ENCODE measurements at regions not wholly inside any gene's neighbourhood (a gene's known extent, or its start where the extent isn't known, plus 50 kb on each side); places are given as distances from the start of the nearest gene placed in this dataset.

GRCh38 chr13:37187621-37188020 is 82.2 kb upstream of the CSNK1A1L start:
- DNase-seq (ENCODE audit: low read depth, low spot score) (no peak), ATAC-seq (no peak)
- no peaks in the 10 kb centered on the region for H3K79me2 ChIP-seq (ENCODE audit: insufficient read depth, low read length)
- H3K9me2 ChIP-seq (ENCODE audit: insufficient read depth), result no peaks in the 10 kb centered on the region
- H2AFZ ChIP-seq (ENCODE audit: low read depth, low read length, poor library complexity, severe bottlenecking), result no peak overlapping the region
- H3K9me3 ChIP-seq (ENCODE audit: control insufficient read depth in 1 of 2, insufficient read depth in 1 of 2, low read depth in 1 of 2, low read length in 2 of 2), result peaks cover 0 to 8% of the 10 kb centered on the region in 2 experiments; a peak in 1 of 4 replicates
- BruUV-seq (replicated peaks), result no TSS peak
- H3K4me3 ChIP-seq (replicated peaks in 1 of 2; ENCODE audit: low read depth in 1 of 2, low read length in 2 of 2), result no peak overlapping the region
- intact Hi-C loops (cut with micrococcal nuclease), result no loop called here
- no peak overlapping the region for H3K9ac ChIP-seq (ENCODE audit: low read length)
- no peaks in the 10 kb centered on the region for H3K36me3 ChIP-seq (ENCODE audit: control insufficient read depth in 1 of 2, insufficient read depth in 2 of 2, low read length in 2 of 2)
- no peaks in the 10 kb centered on the region for H3K27me3 ChIP-seq (ENCODE audit: insufficient read depth, low read length)
- H4K20me1 ChIP-seq (ENCODE audit: insufficient read depth), result no peaks in the 10 kb centered on the region
- no peak overlapping the region for H3K27ac ChIP-seq (ENCODE audit: low read depth, low read length)
- TF ChIP-seq EZH2 (IDR thresholded peaks at IDR 0.05) (no peak), ZNF274 (IDR thresholded peaks at IDR 0.05; ENCODE audit: low read depth, low read length) (no peak), POLR2A (IDR thresholded peaks at IDR 0.05; ENCODE audit: borderline replicate concordance, extremely low read depth, insufficient read depth, insufficient read length) (no peak), SRF (IDR thresholded peaks at IDR 0.05; ENCODE audit: low read depth) (no peak), FOSL1 (IDR thresholded peaks at IDR 0.05; ENCODE audit: low read depth) (no peak), SIN3A (IDR thresholded peaks at IDR 0.05; ENCODE audit: low read depth) (no peak), EGR1 (IDR thresholded peaks at IDR 0.05; ENCODE audit: low read depth) (no peak), SP1 (IDR thresholded peaks at IDR 0.05; ENCODE audit: low read depth) (no peak), YY1 (IDR thresholded peaks at IDR 0.05; ENCODE audit: extremely low read depth, insufficient replicate concordance, low read depth, low read length) (no peak), CEBPB (IDR thresholded peaks at IDR 0.05; ENCODE audit: low read depth) (no peak)
- TF ChIP-seq, protein P1, sequence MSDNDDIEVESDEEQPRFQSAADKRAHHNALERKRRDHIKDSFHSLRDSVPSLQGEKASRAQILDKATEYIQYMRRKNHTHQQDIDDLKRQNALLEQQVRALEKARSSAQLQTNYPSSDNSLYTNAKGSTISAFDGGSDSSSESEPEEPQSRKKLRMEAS (IDR thresholded peaks at IDR 0.05), result no peak
- ChIA-PET POLR2A (no interaction called here), CTCF (no interaction called here), RAD21 (ENCODE audit: low non-redundant PET in 1 of 2, low total read pairs in 2 of 2, uncharacterized antibody in 2 of 2, unreplicated experiment in 2 of 2) (no interaction called here)
- H3K4me1 ChIP-seq (ENCODE audit: control insufficient read depth in 1 of 2, insufficient read depth in 2 of 2, low read length in 2 of 2), result no peaks in the 10 kb centered on the region
- H3K4me2 ChIP-seq (ENCODE audit: low read length), result no peak overlapping the region

DNA sequence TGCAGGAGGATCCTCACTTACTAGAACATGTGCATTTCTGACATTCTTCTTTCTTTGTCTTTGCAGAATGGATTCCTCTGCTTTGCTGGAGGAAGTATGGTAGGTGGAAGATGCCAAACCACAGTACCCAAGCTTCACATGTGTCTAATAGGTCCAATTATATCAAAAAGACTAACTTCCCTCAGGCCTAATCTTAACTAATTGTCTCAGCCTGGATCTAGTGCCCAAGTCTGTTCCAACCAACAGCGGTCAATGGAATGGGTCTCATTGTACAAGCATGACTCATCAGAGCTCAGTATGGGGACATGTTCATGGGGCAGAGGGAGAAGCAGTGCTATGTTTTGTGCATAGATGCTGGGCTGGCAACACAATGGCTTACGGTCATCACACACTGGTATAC is 81.6 kb upstream of the CSNK1A1L start:
- Histone ChIP-seq H4K20me1 (ENCODE audit: insufficient read depth) (no peaks in the 10 kb centered on the region), H3K79me2 (ENCODE audit: insufficient read depth, low read length) (no peaks in the 10 kb centered on the region), H3K4me3 (replicated peaks in 1 of 2; ENCODE audit: low read depth in 1 of 2, low read length in 2 of 2) (no peak overlapping the region), H3K36me3 (ENCODE audit: control insufficient read depth in 1 of 2, insufficient read depth in 2 of 2, low read length in 2 of 2) (no peaks in the 10 kb centered on the region), H3K9me3 (ENCODE audit: control insufficient read depth in 1 of 2, insufficient read depth in 1 of 2, low read depth in 1 of 2, low read length in 2 of 2) (peaks cover 0 to 8% of the 10 kb centered on the region in 2 experiments; a peak in 1 of 4 replicates), H3K9me2 (ENCODE audit: insufficient read depth) (no peaks in the 10 kb centered on the region), H3K9ac (ENCODE audit: low read length) (no peak overlapping the region), H3K27ac (ENCODE audit: low read depth, low read length) (no peak overlapping the region), H3K27me3 (ENCODE audit: insufficient read depth, low read length) (no peaks in the 10 kb centered on the region), H2AFZ (ENCODE audit: low read depth, low read length, poor library complexity, severe bottlenecking) (no peak overlapping the region), H3K4me1 (ENCODE audit: control insufficient read depth in 1 of 2, insufficient read depth in 2 of 2, low read length in 2 of 2) (no peaks in the 10 kb centered on the region), H3K4me2 (ENCODE audit: low read length) (no peak overlapping the region)
- ChIA-PET CTCF (no interaction called here), RAD21 (ENCODE audit: low non-redundant PET in 1 of 2, low total read pairs in 2 of 2, uncharacterized antibody in 2 of 2, unreplicated experiment in 2 of 2) (no interaction called here), POLR2A (no interaction called here)
- TF ChIP-seq, protein P2, sequence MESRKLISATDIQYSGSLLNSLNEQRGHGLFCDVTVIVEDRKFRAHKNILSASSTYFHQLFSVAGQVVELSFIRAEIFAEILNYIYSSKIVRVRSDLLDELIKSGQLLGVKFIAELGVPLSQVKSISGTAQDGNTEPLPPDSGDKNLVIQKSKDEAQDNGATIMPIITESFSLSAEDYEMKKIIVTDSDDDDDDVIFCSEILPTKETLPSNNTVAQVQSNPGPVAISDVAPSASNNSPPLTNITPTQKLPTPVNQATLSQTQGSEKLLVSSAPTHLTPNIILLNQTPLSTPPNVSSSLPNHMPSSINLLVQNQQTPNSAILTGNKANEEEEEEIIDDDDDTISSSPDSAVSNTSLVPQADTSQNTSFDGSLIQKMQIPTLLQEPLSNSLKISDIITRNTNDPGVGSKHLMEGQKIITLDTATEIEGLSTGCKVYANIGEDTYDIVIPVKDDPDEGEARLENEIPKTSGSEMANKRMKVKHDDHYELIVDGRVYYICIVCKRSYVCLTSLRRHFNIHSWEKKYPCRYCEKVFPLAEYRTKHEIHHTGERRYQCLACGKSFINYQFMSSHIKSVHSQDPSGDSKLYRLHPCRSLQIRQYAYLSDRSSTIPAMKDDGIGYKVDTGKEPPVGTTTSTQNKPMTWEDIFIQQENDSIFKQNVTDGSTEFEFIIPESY (IDR thresholded peaks at IDR 0.05; ENCODE audit: extremely low read depth, insufficient replicate concordance, low read length), result no peak
- TF ChIP-seq CTCF (IDR thresholded peaks at IDR 0.05 in 2 of 3, conservative IDR thresholded peaks at IDR 0.05 in 1 of 3; ENCODE audit: borderline replicate concordance in 1 of 3, insufficient read depth in 1 of 3, low read depth in 2 of 3, low read length in 2 of 3) (no peak), EGR1 (IDR thresholded peaks at IDR 0.05; ENCODE audit: low read depth) (no peak), POLR2A (IDR thresholded peaks at IDR 0.05; ENCODE audit: borderline replicate concordance, extremely low read depth, insufficient read depth, insufficient read length) (no peak), EZH2 (IDR thresholded peaks at IDR 0.05) (no peak), SIN3A (IDR thresholded peaks at IDR 0.05; ENCODE audit: low read depth) (no peak), YY1 (IDR thresholded peaks at IDR 0.05; ENCODE audit: extremely low read depth, insufficient replicate concordance, low read depth, low read length) (no peak), SP1 (IDR thresholded peaks at IDR 0.05; ENCODE audit: low read depth) (no peak), CBX3 (IDR thresholded peaks at IDR 0.05; ENCODE audit: low read depth) (no peak), TCF7L2 (IDR thresholded peaks at IDR 0.05; ENCODE audit: borderline replicate concordance, extremely low read depth, insufficient read depth, insufficient read length) (no peak)
- TF ChIP-seq, protein P3, sequence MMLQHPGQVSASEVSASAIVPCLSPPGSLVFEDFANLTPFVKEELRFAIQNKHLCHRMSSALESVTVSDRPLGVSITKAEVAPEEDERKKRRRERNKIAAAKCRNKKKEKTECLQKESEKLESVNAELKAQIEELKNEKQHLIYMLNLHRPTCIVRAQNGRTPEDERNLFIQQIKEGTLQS (IDR thresholded peaks at IDR 0.05), result no peak
- ATAC-seq, result no peak
- intact Hi-C loops (cut with micrococcal nuclease), result no loop called here
- no peak for DNase-seq (ENCODE audit: low read depth, low spot score)
- no TSS peak for BruUV-seq (replicated peaks)

All from HCT116 (cell line).